ENCODE measurements at regions not wholly inside any gene's neighbourhood (a gene's known extent, or its start where the extent isn't known, plus 50 kb on each side); places are given as distances from the start of the nearest gene placed in this dataset.
"Not testable (repeated sequence)": the region's sequence is repeated elsewhere in the genome, so short reads cannot be mapped to it uniquely, and the experiment has no call there.

- not testable (repeated sequence) for DNase-seq (ENCODE audit: insufficient read length, low spot score, missing footprints); H3K4me3 ChIP-seq (ENCODE audit: insufficient read depth, low read length); H3K4me2 ChIP-seq (ENCODE audit: insufficient read depth, low read length); H3K9me3 ChIP-seq (ENCODE audit: low read depth, low read length); H3K36me3 ChIP-seq (ENCODE audit: insufficient read depth, low read length); H3K79me2 ChIP-seq (ENCODE audit: insufficient read depth, low read length); H3K4me1 ChIP-seq (ENCODE audit: insufficient read depth, low read length); H4K20me1 ChIP-seq (ENCODE audit: insufficient read depth, low read length); H3K27me3 ChIP-seq (ENCODE audit: insufficient read depth, low read length); H3K27ac ChIP-seq (ENCODE audit: low read depth, low read length); H2AFZ ChIP-seq (ENCODE audit: low read length)
These were observed 56.8 kb downstream of the SCGB2B2 start for GRCh38 chr19:34620134-34620533.

DNA sequence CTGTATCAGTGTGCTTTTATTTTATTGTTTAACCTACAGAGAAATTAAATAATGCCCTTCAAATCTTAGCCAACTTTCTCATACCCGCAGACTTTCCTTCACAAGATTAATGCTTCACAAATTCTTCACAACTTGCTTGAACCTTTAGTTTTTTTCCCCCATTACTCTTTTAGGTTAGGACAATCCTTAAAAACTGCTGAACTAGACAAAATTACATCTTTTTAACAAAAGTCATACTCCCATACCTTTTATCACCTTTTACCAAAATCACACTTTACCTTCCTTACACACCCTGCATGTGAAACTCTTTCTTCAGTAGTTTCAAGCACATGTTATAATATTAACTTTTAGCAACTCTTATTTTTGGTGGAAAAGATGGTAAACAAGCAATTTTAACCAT is 58.5 kb downstream of the SCGB2B2 start:
- Histone ChIP-seq H3K79me2 (ENCODE audit: insufficient read depth, low read length) (no peaks in the 10 kb centered on the region), H4K20me1 (ENCODE audit: insufficient read depth, low read length) (no peaks in the 10 kb centered on the region), H3K9me3 (ENCODE audit: low read depth, low read length) (no peaks in the 10 kb centered on the region), H3K27ac (ENCODE audit: low read depth, low read length) (no peak overlapping the region), H2AFZ (ENCODE audit: low read length) (no peak overlapping the region), H3K4me3 (ENCODE audit: insufficient read depth, low read length) (no peak overlapping the region), H3K27me3 (ENCODE audit: insufficient read depth, low read length) (no peaks in the 10 kb centered on the region), H3K4me2 (ENCODE audit: insufficient read depth, low read length) (no peak overlapping the region), H3K4me1 (ENCODE audit: insufficient read depth, low read length) (no peaks in the 10 kb centered on the region), H3K36me3 (ENCODE audit: insufficient read depth, low read length) (no peaks in the 10 kb centered on the region)
- no peak for DNase-seq (ENCODE audit: insufficient read length, low spot score, missing footprints)
- TF ChIP-seq, protein P1, sequence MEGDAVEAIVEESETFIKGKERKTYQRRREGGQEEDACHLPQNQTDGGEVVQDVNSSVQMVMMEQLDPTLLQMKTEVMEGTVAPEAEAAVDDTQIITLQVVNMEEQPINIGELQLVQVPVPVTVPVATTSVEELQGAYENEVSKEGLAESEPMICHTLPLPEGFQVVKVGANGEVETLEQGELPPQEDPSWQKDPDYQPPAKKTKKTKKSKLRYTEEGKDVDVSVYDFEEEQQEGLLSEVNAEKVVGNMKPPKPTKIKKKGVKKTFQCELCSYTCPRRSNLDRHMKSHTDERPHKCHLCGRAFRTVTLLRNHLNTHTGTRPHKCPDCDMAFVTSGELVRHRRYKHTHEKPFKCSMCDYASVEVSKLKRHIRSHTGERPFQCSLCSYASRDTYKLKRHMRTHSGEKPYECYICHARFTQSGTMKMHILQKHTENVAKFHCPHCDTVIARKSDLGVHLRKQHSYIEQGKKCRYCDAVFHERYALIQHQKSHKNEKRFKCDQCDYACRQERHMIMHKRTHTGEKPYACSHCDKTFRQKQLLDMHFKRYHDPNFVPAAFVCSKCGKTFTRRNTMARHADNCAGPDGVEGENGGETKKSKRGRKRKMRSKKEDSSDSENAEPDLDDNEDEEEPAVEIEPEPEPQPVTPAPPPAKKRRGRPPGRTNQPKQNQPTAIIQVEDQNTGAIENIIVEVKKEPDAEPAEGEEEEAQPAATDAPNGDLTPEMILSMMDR (IDR thresholded peaks at IDR 0.05; ENCODE audit: extremely low read depth, low read depth, low read length) = no peak

DNA sequence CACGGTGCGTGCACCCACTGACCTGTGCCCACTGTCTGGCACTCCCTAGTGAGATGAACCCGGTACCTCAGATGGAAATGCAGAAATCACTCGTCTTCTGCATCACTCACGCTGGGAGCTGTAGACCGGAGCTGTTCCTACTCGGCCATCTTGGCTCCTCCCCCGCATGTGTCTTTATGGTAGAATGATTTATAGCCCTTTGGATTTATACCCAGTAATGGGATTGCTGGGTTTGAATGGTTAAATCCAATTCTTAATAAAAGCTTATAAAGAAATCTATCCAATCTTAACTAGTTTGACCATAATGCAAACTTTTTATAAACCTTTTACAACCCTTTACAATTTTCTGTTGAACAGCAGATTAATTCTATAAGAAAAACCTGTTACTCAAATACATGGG is 59.0 kb downstream of the SCGB2B2 start:
- H3K4me2 ChIP-seq (ENCODE audit: insufficient read depth, low read length); H3K79me2 ChIP-seq (ENCODE audit: insufficient read depth, low read length); H3K4me3 ChIP-seq (ENCODE audit: insufficient read depth, low read length); H3K27me3 ChIP-seq (ENCODE audit: insufficient read depth, low read length); H3K36me3 ChIP-seq (ENCODE audit: insufficient read depth, low read length); H4K20me1 ChIP-seq (ENCODE audit: insufficient read depth, low read length); H3K27ac ChIP-seq (ENCODE audit: low read depth, low read length); DNase-seq (ENCODE audit: insufficient read length, low spot score, missing footprints); H3K4me1 ChIP-seq (ENCODE audit: insufficient read depth, low read length); H3K9me3 ChIP-seq (ENCODE audit: low read depth, low read length); H2AFZ ChIP-seq (ENCODE audit: low read length): not testable (repeated sequence)

DNA sequence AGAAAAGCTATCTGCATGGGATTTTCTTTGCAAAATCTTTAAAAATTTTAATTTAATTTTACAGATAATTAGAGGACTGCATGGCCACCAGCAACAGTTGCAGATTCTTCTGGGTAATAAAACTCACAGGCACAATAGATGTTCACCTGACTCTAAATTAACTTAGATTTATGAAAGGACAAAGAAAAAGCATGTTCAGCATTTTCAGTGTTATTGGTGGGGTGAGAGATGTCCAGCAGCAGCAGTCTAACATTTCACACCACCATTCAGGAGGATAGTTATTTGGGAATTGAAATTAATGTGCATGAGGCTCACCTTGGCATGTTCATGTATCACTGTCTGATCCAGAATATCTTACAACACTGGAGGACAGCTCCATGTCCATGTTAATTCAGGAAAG is 74.0 kb downstream of the SCGB2B2 start:
- Histone ChIP-seq H4K20me1 (ENCODE audit: insufficient read depth, low read length) (no peaks in the 10 kb centered on the region), H3K4me1 (ENCODE audit: insufficient read depth, low read length) (no peaks in the 10 kb centered on the region)

GRCh38 chr19:34601071-34601470 is 75.9 kb downstream of the SCGB2B2 start:
- Histone ChIP-seq H4K20me1 (ENCODE audit: insufficient read depth, low read length) (no peaks in the 10 kb centered on the region), H3K27ac (ENCODE audit: low read depth, low read length) (no peak overlapping the region), H3K79me2 (ENCODE audit: insufficient read depth, low read length) (no peaks in the 10 kb centered on the region), H2AFZ (ENCODE audit: low read length) (no peak overlapping the region), H3K36me3 (ENCODE audit: insufficient read depth, low read length) (no peaks in the 10 kb centered on the region), H3K4me3 (ENCODE audit: insufficient read depth, low read length) (no peak overlapping the region), H3K4me2 (ENCODE audit: insufficient read depth, low read length) (no peak overlapping the region), H3K27me3 (ENCODE audit: insufficient read depth, low read length) (no peaks in the 10 kb centered on the region), H3K9me3 (ENCODE audit: low read depth, low read length) (no peaks in the 10 kb centered on the region), H3K4me1 (ENCODE audit: insufficient read depth, low read length) (no peaks in the 10 kb centered on the region)
- TF ChIP-seq, protein P1 (IDR thresholded peaks at IDR 0.05; ENCODE audit: extremely low read depth, low read depth, low read length) = no peak
- DNase-seq (ENCODE audit: insufficient read length, low spot score, missing footprints) = no peak

More for the DNA sequence above, 74.0 kb downstream of the SCGB2B2 start:
- H3K27ac ChIP-seq (ENCODE audit: low read depth, low read length) = no peak overlapping the region
- TF ChIP-seq, protein P1 (IDR thresholded peaks at IDR 0.05; ENCODE audit: extremely low read depth, low read depth, low read length) = no peak
- no peak overlapping the region for H3K4me3 ChIP-seq (ENCODE audit: insufficient read depth, low read length)
- no peaks in the 10 kb centered on the region for H3K79me2 ChIP-seq (ENCODE audit: insufficient read depth, low read length)
- H2AFZ ChIP-seq (ENCODE audit: low read length) = no peak overlapping the region
- H3K9me3 ChIP-seq (ENCODE audit: low read depth, low read length) = no peaks in the 10 kb centered on the region
- H3K27me3 ChIP-seq (ENCODE audit: insufficient read depth, low read length) = no peaks in the 10 kb centered on the region
- H3K4me2 ChIP-seq (ENCODE audit: insufficient read depth, low read length) = no peak overlapping the region
- H3K36me3 ChIP-seq (ENCODE audit: insufficient read depth, low read length) = no peaks in the 10 kb centered on the region
- DNase-seq (ENCODE audit: insufficient read length, low spot score, missing footprints) = no peak
